Lung (tissue), 11 donors: ENCODE measurements at regions not wholly inside any gene's neighbourhood (a gene's known extent, or its start where the extent isn't known, plus 50 kb on each side); places are given as distances from the start of the nearest gene placed in this dataset.

Experiments
- ATAC-seq: fragments of 200-7000 bp; cut with Tn5 transposase; one replicate; pipeline ENCODE4 v1.9.1; 2020; ENCODE audit warnings: moderate number of reproducible peaks; ENCODE audit not compliant: insufficient read depth, low FRiP score
- DNase-seq, 3 donors: peaks; one replicate each; pipeline ENCODE4 v3.0.0-alpha.2; 2013 to 2017
- H3K27ac ChIP-seq, 2 donors: one replicate each; pipeline ENCODE4 v1.5.1; 2013; ENCODE audit warnings: mild to moderate bottlenecking in 2 of 2, moderate library complexity in 2 of 2, control low read depth in 1 of 2, inconsistent platforms in 1 of 2, low read depth in 1 of 2, low read length in 1 of 2
- H3K27me3 ChIP-seq, 3 donors: one replicate each; pipeline ENCODE4 v1.5.1; 2013; ENCODE audit warnings: low read length in 2 of 3; ENCODE audit not compliant: control insufficient read depth in 3 of 3, insufficient read depth in 3 of 3
- H3K36me3 ChIP-seq, 4 donors: one replicate each; pipeline ENCODE4 v1.5.1; 2013; ENCODE audit warnings: low read length in 4 of 4, mild to moderate bottlenecking in 1 of 4, moderate library complexity in 1 of 4; ENCODE audit not compliant: control insufficient read depth in 4 of 4, insufficient read depth in 4 of 4
- H3K4me1 ChIP-seq, 5 donors: one replicate each; pipeline ENCODE4 v1.5.1; 2013; ENCODE audit warnings: low read length in 5 of 5, mild to moderate bottlenecking in 2 of 5, moderate library complexity in 1 of 5; ENCODE audit not compliant: control insufficient read depth in 5 of 5, insufficient read depth in 5 of 5
- H3K4me3 ChIP-seq: one replicate; pipeline ENCODE4 v1.5.1; 2013; ENCODE audit warnings: mild to moderate bottlenecking, control low read depth, moderate library complexity
- H3K9ac ChIP-seq, 2 donors: one replicate each; pipeline ENCODE4 v1.5.1; 2013; ENCODE audit warnings: low read length in 2 of 2, control low read depth in 1 of 2; ENCODE audit not compliant: insufficient read depth in 1 of 2
- H3K9me3 ChIP-seq, 4 donors: one replicate each; pipeline ENCODE4 v1.5.1; 2013; ENCODE audit warnings: low read length in 3 of 4, mild to moderate bottlenecking in 1 of 4, moderate library complexity in 1 of 4; ENCODE audit not compliant: control insufficient read depth in 4 of 4, insufficient read depth in 3 of 4
- WGBS, 2 donors: extraction: QIAGEN DNeasy Blood & Tissue Kit; methylation state at CpG; one replicate each; pipeline ENCODE4 v1.1.7; 2013; 5-methylcytosine and 5-hydroxymethylcytosine counted together
- TF ChIP-seq, protein P1 (sequence below): IDR thresholded peaks from 2 replicates; pipeline ENCODE4 v1.5.1; 2012; ENCODE audit warnings: mild to moderate bottlenecking; ENCODE audit errors: control extremely low read depth, extremely low read depth
- donor health status: control.
- donor health status: control.
- donor health status: Bipolar disorder and iron deficiency.
- donor health status: healthy.
- donor health status: DM: yes; HTN: yes; CAD: no.

DNA sequence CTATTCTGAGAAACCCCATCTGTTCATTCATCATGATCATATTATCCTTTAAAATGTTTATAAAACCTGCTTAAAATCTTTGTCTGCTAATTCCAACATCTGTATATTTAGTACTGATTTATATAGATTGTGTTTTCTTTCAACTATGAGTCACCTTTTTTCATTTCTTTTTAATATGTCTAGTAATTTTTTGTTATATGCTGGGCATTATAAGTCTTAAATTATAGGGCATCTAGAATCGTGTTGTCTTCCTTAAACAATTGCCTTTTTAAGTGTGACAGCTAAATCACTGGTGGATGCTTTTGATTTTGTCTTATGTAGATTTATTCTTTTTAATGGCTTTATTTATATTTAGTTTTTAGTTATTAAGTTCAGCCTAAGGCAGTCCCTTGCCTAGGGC is 323.4 kb upstream of the THRB start:
- TF ChIP-seq, protein P1, sequence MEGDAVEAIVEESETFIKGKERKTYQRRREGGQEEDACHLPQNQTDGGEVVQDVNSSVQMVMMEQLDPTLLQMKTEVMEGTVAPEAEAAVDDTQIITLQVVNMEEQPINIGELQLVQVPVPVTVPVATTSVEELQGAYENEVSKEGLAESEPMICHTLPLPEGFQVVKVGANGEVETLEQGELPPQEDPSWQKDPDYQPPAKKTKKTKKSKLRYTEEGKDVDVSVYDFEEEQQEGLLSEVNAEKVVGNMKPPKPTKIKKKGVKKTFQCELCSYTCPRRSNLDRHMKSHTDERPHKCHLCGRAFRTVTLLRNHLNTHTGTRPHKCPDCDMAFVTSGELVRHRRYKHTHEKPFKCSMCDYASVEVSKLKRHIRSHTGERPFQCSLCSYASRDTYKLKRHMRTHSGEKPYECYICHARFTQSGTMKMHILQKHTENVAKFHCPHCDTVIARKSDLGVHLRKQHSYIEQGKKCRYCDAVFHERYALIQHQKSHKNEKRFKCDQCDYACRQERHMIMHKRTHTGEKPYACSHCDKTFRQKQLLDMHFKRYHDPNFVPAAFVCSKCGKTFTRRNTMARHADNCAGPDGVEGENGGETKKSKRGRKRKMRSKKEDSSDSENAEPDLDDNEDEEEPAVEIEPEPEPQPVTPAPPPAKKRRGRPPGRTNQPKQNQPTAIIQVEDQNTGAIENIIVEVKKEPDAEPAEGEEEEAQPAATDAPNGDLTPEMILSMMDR = no peak
- H3K4me3 ChIP-seq = no peak overlapping the region
- peaks cover 0 to 3% (median 0%) of the 10 kb centered on the region in 4 donors for H3K9me3 ChIP-seq
- 87 to 89% methylated on average over 1 of the region's 1 CpG for WGBS, 2 donors
- DNase-seq (no peak), ATAC-seq (no peak)
- H3K27ac ChIP-seq = no peak overlapping the region
- H3K4me1 ChIP-seq = no peaks in the 10 kb centered on the region
- H3K27me3 ChIP-seq = no peaks in the 10 kb centered on the region
- no peaks in the 10 kb centered on the region for H3K36me3 ChIP-seq
- no peak overlapping the region for H3K9ac ChIP-seq

DNA sequence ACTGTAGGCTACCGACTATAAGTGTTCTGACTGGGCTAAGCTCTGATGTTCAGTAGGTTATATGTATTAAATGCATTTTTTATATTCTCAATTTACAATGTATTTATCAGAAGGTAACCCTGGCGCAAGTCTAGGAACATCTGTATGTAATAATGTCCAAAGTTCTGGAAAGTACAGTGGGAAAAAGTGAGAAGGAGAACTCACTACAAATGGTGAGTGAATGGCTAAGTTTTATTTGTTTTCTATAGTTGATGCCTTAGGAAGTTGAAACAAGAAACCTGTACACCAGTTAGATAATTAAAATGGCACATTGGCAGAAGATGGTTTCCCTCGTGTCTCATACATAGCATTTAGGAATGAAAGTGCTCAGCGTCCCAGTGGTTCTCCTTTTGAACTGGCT is 333.4 kb upstream of the THRB start:
- no peak overlapping the region for H3K27ac ChIP-seq
- DNase-seq (no peak), ATAC-seq (no peak)
- no peak overlapping the region for H3K4me3 ChIP-seq
- TF ChIP-seq, protein P1 = no peak
- peaks cover 0 to 9% (median 0%) of the 10 kb centered on the region in 3 donors for H3K27me3 ChIP-seq
- peaks cover 0 to 18% (median 0%) of the 10 kb centered on the region in 5 donors for H3K4me1 ChIP-seq
- WGBS, 2 donors = 79 to 80% methylated on average over 4 of the region's 4 CpGs
- peaks cover 0 to 3% (median 0%) of the 10 kb centered on the region in 4 donors for H3K9me3 ChIP-seq
- no peaks in the 10 kb centered on the region for H3K36me3 ChIP-seq
- H3K9ac ChIP-seq = no peak overlapping the region

DNA sequence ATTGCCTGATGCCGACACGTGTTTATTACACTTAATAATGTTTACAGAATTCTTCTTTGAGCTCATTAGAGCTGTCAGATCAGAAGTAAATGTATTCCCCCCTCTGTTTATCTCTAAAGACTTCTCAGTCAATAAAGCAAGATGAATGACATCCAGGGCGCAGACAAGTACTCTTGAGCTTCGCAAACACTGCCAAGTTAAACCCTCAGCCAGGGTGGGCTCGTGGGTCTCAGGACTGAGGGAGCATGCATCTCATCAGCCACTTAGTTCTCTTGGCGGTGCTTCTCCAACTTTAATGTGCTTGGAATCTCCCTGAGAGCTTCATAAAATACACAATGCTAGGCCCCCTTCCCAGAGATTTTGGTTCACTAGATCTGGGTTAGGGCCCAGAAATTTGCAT is 333.9 kb upstream of the THRB start:
- no peak for ATAC-seq
- peaks cover 0 to 18% (median 0%) of the 10 kb centered on the region in 5 donors for H3K4me1 ChIP-seq
- H3K9ac ChIP-seq = no peak overlapping the region
- 29 to 35% methylated on average over 6 of the region's 6 CpGs for WGBS, 2 donors
- TF ChIP-seq, protein P1 = no peak
- peaks cover 0 to 9% (median 0%) of the 10 kb centered on the region in 3 donors for H3K27me3 ChIP-seq
- H3K4me3 ChIP-seq = no peak overlapping the region
- H3K27ac ChIP-seq = no peak overlapping the region
- no peaks in the 10 kb centered on the region for H3K36me3 ChIP-seq
- DNase-seq = peak; percentile 88 to 97 (median 97)
- peaks cover 0 to 3% (median 0%) of the 10 kb centered on the region in 4 donors for H3K9me3 ChIP-seq

DNA sequence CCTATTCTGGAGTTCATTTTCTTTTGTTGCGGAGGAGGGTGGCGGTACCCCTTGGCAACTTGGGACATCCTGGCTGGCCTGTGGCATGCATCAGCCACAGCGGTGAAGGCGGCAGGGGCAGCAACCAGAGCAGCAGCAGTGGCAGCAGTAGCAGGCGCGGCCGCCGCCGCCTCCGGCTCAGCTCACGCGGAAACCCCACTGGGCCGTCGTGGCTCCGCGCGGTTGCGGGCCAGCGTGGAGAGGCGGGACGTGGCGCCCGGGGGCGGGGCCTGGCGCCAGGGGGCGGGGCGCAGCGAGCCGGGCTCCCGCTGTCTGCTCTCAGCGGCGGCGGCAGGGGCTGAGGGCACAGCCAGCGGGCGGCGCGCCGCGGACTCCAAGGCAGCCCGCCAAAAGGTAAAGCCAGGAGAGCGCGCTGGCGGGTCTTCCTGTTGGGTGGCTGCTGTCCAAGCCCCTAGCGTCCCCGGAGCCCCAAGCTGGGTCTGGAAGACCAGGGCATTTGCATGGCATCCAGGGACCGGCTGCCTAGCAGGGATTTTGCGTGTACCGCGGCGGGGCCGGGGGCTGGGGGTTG is 334.4 kb upstream of the THRB start:
- Histone ChIP-seq H3K9ac (peak overlapping the region in 1 of 2 donors; percentile 18), H3K27ac (no peak overlapping the region), H3K27me3 (peaks cover 0 to 9% (median 0%) of the 10 kb centered on the region in 3 donors), H3K9me3 (peaks cover 0 to 3% (median 0%) of the 10 kb centered on the region in 4 donors), H3K36me3 (no peaks in the 10 kb centered on the region), H3K4me3 (no peak overlapping the region), H3K4me1 (peaks cover 0 to 18% (median 0%) of the 10 kb centered on the region in 5 donors)
- peak; percentile 79 for ATAC-seq
- 3 to 4% methylated on average over 36 to 51 of the region's 51 CpGs for WGBS, 2 donors
- peak in 2 of 3 donors; percentile 78 to 83 for DNase-seq
- TF ChIP-seq, protein P1 = no peak
